SHP77 treated with DMSO at 0.1 percent for 48 hours (cell line): ENCODE measurements at regions not wholly inside any gene's neighbourhood (a gene's known extent, or its start where the extent isn't known, plus 50 kb on each side); places are given as distances from the start of the nearest gene placed in this dataset.

Source experiments
- DNase-seq: peaks from one replicate; lab custom pipeline; 2025; lab: John Stamatoyannopoulos, UW

DNA sequence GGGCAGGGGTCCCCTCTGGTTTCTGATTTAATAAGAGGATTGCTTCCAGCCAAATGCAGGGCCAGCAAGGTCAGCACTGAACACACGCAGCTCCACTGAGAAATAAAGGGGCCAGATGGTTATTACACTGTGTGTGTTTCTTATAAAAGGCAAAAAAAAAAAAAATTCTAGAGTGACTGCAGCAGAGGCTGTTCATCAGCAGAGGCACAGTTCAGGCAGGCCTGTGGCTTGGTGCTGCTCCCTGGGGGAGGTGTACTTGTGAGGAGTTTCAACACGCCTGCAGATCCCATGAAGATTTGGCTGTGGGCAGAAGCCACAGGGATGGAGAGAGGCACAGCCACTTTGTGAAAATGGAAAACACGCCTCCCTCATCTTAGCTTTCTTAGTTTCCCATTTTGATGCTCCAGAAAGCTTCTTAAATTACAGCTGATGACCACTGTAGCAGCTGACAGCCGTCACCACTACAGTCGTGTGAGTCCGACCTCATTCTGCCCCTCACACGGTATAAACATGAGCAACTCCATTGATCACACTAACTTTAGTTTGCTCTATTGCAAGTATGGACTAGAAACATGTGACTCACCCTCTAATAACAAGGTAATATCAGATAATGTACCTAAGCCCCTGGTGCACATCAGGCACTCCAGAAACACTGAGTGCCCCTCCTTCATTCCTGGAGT is 726.5 kb upstream of the RAB6C start:
- no peak for DNase-seq

DNA sequence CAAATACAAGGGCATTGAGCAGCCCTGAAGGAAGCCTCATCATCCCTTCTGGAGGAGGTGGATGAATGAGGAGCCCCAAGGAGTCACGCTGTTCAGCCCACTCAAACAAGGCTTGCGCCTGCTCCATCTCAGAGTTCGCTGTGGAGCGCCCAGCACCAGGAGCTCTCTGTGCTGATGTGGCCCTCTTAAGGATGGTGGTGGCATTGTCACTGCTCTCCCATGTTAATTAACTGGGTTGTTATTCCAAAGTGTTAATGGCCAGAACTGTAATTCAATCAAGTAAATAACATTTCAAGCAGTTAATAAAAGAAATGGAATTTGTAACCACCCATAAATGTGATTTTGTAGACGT is 726.0 kb upstream of the RAB6C start:
- no peak for DNase-seq

DNA sequence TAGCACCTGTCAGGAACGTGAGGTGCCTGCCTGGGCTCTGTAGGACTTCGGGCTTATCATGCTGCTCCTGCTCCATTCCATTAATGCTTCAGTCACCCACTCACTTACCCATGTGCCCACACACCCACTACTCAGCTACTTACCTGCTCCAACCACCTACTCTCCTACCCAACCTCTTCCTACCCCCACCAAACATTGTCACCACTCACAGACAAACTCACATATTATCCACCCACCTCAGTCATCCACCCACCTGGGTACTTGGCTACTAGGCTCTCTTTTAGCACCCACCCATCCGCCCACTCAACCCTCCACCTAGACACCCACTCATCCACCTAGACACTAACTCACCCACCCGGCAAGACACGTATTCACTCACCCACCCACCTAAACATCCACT is 724.7 kb upstream of the RAB6C start:
- DNase-seq: no peak

DNA sequence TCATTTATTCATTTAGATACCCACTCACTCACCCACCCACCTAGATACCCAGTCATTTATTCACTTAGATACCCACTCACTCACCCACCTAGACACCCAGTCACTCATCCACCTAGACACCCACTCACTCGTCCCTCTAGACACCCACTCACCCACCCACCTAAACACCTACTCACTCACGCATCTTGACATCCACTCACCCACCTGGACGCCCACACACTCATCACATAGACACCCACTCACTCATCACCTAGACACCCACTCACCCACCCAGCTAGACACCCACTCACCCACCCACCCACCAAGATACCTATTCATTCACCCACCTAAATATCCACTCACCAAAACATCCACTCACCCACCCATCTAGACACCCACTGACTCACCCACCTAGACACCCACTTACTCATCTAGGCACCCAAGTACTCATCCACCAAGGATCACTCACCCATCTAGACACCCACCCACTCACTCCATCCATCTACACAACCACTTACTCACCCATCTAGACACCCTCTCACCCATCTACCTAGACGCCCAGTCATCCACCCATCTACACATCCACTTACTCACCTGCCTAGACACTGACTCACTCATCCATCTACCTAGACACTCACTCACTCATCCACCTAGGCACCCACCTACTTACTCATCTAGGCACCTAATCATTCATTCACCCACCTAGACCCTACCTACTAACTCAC is 723.7 kb upstream of the RAB6C start:
- DNase-seq: no peak

DNA sequence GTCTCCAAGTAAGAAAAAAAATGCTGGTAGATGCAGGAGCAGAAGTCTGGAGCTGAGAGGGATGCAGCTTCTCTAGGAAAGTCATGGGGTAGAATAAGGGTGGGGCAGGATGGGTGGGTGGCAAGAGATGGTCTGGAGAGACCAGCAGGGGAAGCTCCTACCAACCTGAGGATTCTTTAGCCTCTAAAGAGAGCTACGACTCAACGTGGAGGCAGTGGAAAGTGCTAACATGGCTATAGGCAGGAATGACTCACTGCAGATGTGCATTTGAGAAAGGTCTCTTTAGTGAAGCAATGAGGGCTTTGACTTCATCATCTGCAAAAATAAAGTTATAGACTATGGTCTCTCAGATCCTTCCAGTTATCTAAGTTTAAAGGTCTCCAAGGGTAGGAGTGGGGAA is 722.8 kb upstream of the RAB6C start:
- DNase-seq: no peak

DNA sequence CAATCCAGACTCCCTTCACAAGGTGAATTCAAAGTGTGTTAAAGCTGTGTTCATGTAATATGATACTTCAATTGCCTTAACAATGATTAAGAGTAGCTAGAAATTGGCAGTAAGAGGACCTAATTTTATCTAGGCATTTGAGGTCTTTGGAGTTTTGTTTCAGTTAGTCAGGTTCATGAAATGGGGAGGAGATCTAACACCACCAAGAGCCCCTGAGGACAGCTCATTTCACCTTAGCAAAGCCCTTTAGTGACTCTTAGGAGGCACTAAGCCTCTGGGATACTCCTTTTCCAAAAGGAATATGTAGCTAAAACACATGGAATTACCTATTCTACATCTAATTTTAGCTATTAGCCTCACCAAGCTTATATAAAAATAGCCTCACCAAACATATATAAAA is 716.5 kb upstream of the RAB6C start:
- no peak for DNase-seq

DNA sequence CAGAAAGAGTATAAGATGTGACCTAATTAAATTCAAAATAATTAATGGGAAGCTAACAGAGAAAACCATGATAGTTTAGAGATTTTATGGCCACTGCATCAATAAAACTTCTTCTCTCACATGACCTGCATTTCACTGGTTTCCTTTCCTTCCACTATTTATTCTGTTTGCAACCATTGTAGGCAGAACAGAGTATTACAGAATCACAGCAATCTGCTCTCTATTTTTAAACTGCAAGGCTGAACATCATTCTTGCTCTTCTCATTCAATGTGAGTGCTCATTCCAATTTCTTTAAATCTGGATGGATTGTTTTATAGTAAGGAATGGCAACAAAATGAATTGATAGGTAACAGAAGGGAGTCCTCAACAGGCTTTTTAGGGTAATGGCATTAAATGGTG is 715.5 kb upstream of the RAB6C start:
- DNase-seq: no peak

DNA sequence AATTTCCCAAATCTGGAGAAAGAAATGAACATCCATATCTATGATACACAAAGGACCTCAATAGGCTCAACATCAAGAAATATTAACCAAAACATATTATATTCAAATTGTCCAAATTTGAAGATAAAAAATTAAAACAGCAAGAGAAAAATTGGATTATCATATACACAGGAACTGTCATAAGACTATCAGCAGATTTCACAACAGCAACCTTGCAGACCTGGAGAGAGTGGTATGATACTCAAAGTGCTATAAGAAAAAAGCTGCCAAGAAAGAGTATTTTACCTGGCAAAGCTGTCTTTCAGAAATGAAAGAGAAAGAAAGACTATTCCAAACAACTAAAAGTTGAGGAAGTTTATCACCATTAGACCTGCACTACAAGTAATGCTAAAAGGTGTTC is 711.9 kb upstream of the RAB6C start:
- DNase-seq: no peak

DNA sequence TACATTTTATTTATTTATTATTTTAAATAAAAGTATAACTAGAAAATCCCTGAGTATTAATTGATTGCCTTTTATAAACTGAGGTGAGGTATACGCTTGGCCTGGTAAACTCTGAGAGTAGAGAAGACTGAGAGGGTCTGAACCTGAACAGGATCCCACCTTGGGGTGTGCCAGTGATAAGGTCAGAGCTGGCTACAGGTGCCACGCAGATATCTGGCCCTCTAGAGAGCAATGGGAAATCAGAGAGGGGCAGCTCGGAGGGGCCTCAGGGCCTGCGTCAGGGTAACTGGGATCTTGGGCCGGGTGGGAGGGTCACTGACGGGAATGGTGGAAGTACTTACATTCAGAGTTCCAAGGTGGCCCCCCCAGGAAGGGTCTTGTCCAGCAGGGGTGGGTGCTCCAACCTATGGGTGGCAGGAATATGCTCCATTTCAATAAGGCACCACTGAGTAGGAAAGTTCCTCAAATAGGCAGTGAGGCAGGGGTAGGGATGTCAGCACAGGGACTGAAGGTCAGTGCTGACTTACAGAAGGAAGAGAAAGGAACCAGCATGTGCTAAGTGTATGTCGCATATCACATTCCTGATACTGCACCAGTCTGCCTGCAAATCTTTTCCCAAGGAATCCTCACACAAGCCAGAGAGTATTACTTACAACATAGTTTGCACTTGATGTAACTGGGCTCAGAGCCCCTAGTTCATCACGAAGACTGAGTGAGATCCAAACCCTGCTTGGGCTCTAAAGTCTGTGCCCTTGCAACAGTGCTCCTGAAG is 706.0 kb upstream of the RAB6C start:
- DNase-seq: no peak

DNA sequence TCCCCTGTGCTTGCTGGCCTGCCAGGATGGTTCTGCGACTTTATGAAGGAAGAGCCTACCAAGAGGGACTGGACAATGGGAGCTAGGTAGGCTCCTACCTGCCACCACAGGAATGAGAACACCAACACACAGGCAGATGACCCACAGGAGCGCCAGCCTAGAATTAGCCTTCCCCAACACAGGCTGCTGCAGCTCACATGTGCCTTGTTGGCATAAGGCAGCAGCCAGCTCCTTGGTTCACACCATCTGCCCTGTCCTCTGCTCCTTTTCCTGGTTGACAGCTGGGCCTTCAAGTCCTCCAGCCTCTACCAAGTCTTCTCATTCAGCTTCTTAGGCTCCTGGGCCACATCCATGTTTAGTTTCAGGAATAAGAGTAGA is 705.4 kb upstream of the RAB6C start:
- no peak for DNase-seq

DNA sequence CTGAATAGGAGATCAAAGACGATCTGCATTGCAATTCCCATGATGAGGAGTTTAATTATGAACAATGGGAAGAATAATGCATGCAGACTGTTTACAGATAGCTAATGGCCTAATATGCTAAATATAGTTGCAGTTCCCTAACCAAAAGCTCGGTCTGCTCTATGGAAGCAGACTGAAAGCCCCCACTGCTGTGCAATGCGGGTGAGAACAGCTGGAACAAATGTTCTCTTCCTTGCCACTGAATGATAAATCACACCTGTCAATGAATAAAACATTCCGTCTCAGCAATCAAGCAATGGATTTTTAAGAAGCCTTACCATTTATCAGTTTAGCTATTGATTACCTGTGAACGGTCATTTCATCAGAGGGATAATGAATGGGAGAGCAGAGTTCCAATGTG is 704.5 kb upstream of the RAB6C start:
- no peak for DNase-seq

DNA sequence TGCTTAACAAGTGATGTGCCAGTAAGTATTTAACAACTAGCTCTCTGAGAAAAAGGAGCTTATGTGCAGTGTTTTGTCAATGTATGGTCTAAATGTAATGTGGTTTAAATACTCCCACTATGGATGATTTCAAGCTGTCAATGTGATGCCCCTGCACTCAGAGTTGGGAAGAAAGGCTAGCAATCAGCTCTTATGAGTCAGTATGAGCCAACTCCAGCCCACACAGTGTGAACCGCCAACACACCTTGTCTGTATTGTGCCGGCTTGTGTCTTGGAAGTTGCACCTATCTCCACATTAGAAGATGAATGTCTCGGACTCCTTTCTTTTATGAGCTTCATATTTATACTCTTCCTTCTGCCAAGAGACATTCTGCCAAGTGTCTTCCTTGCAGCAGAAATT is 703.8 kb upstream of the RAB6C start:
- DNase-seq: no peak

DNA sequence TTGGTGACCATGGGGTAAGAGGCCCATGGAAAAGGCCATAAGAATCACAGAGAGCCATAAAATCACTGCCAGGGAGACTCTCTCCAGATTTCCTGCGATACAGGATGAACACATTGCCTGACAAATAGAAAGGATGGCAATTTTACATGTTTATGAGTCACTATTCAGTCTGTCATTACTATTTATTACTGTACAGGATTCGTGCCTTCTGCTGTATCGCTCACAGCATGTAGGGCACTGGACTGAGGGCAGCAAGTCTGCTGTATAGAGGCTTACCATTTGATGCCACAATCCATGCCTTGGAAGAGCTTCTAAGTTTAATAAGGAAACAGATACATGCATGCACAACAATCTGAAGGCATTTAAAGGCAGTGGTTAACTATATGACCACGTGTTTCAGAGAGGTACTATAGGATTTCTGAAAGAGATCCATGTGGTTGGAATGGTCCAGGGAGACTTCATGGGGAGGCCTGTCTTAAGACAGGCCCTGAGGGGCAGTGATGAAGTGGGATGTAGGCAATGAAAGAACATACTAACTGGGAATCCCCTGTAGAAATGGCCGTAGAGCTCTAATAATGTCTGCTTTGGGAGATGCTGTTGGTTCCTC is 702.4 kb upstream of the RAB6C start:
- no peak for DNase-seq

DNA sequence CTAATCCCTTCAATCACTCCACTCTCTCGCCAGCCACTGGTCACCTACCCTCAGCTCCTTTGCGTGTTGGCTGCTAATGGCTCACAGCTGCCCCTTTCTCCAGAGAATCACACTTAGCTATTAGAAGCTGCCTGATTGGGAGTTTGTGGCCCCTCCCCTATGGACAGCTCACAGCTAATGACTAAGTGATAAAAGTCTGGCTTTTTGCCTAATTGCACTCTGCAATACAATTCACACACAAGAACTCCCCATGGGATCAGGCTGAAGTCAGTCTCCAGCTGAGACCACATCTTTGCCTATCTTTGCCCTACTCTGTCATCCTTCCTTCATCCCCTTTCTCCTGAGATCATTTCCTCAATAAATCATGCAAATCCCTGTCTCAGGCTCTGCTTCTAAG is 701.9 kb upstream of the RAB6C start:
- DNase-seq: no peak

DNA sequence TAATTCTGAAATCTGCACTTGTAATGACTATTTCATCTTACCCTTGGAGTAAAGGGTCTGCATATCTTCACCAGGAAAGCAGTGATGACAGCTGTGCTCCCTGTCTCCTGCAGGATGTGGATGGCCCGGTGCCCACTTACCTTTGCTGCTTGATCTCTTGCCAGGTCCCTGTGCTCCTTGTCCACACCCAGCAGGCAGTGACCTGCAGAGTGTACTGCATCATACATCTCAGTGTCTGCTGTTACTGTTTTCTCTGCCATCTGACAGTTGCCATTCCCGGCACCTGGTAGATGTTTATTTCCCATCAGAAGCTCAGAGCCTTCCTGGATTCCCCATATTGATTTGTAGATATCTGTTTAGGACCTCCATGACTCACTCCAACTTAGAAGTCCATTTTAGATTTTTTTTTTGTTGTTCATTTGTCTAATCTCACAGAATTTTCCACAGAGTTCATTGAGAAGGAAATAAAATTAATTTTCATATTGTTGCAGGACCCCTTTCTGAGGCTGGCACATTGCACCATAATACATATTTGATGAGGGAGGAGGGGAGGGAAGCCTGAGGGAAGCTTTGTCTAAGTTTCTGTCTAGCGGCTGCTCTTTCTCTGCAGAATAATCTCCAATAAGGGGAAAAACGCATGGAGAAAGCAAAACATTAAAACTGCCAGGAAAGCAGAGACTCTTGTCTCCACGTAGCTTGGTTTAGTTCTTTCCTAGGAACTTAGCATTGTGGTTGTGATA is 697.5 kb upstream of the RAB6C start:
- peak; percentile 66 for DNase-seq

DNA sequence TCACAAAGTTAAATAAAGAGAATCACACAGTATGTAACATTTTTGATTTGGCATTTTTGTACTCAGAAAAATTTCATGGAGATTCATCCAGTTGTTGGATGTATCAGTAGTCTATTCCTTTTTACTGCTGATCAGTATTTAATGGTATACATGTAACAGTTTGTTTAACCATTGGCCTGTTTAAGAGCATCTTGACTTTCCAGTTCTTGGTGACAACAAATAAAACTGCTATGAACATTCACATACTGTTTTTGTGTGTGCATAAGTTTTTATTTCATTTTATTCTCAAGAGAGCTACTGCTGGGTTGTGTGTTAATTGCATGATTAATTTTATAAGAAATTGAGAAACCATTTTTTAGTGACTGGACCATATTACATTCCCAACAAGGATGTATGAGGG is 694.5 kb upstream of the RAB6C start:
- no peak for DNase-seq

DNA sequence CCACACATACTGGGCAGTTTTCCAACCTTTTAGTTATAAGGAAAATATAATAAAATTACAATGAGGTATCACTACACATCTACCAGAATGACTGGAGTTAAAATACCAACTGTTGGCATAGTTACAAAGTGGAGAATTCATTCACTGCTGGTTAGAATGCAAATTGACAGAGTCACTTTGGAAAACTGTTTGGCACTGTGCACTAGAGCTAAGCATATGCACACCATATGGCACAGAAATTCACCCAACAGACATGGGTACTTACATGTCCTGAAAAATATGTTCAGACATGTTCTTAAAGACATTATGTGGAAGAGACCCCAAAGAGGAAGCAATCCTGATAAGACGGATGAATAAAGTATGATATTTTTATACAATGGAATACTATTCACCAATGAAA is 686.1 kb upstream of the RAB6C start:
- DNase-seq: no peak

DNA sequence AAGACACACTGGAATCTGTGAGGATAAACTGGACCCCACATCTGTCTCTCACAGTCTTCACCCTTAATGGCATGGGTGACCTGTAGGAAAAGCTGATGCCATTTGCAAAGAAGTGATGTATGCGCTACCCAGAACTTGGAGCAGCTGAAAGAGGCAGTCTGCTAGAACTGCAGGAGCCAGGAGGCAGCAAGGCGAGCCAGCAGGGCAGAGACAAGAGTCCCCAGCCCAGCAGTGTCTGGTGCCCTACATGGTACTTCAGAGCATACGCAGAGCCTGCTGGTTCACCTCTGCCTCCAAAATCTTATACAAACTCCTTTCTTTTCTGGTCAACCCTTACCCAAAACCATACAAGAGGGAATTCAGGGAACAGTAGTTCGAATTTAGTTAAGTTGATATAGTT is 683.1 kb upstream of the RAB6C start:
- no peak for DNase-seq

DNA sequence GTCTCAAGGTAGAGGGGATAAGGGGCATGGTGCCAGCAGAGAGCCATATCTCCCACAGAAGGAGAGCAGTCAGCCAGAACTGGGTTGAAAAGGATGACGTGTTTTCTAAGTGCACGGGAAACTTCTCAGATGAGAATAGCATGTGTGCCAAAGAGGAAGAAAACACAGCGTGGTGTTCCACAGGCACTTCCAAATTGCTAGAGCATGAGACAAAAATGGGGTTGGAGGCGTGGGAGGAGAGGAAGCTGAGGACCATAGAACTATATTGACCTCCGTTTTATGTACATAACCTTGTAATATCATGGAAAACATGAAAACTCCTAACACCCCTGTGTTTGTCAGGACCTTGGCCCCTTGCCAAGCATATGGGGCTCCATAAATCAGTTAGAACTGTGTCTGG is 682.7 kb upstream of the RAB6C start:
- peak; percentile 56 for DNase-seq

DNA sequence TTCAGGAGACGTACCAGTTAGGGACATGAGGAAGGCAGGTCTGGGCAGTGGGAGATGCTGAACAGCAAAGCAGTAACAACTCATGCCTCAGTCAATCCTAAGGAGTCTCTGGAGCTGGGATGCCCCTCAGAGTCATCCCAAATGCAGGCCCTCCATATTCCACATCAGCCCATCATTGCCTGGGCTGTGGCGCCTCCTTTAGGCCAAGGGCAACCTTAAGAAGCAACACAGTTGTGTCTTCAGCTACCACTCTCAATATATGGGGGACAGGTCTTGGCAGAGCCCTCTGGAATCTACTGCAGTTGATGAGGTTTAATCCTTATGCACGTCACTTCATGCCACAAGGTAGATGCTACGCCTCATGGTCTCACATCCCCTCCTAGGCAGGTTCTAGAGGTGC is 682.0 kb upstream of the RAB6C start:
- DNase-seq: no peak

DNA sequence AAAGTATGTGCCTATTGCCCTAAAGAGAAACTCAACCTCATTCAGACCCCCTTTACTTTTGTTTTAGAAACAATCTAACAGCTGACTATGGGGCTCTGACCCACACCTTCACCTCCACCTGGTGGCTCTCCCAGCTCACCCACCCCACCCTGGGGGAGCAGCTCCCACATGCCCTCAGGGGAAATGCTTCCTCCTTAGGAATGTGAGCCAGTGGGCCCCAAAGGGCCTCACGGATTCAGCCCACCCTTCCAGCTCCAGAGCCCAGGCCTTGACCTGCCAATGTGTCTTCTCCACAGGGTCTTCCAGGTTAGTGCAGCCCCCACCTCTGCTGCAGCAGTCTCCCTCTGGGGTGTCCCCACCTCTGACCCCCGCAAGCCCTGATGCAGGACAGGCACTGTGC is 680.1 kb upstream of the RAB6C start:
- no peak for DNase-seq

DNA sequence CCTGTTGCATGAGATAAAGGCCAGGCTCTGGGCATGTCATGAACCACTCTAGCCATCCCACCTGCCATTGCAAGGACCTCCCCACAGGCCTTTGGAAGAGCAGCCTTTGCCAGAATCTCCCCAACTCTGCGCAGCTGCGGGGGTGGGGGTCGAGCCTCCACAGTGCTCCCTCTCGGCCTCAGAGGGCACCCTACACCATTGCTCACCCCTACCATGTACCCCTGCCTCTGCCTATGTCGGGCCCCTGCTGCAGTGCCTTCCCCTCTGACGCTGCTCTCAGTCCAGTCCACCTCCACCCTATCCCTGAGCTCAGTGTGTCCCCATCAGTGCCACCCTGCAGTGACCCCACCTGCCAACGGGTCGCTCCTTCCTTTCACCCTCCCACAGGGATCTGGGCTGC is 679.7 kb upstream of the RAB6C start:
- DNase-seq: no peak
